ENCODE measurements at regions not wholly inside any gene's neighbourhood (a gene's known extent, or its start where the extent isn't known, plus 50 kb on each side); places are given as distances from the start of the nearest gene placed in this dataset.

DNA sequence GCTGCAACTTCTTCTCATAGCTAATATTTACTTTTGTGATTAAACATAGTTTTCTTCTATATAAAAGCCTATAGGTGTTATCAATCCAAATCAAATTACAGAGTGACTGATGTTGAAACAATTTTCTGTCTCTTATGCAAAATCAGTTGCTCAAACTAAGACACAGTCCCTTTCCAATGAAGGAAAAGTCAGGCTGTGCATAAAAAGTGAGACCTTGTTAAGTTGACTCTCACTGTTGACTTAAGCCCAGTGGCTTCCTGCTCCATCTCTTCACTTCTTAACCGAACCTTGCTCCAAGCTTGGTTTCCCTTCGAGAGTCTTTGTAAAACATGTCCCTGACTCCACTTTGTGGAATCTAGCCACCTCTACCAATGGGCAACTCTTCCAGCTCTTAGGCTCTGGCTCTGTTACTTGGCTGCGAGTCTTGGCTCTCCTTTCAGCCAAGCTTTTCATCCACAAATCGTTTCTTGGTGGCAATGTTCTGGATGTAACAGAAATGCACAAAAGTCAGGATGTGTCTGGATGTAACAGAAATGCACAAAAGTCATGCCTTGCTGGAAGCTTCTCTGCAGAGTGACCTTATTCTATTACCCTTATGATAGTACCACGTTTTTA is 118.9 kb downstream of the LIG4 start:
- no peaks in the 10 kb centered on the region for H3K27me3 ChIP-seq (replicated peaks; ENCODE audit: insufficient read depth)
- ATAC-seq (ENCODE audit: insufficient number of reproducible peaks, low FRiP score, low read depth) (no peak), DNase-seq (ENCODE audit: low spot score) (no peak)
- H3K36me3 ChIP-seq, result no peaks in the 10 kb centered on the region
- no peaks in the 10 kb centered on the region for H3K4me1 ChIP-seq (ENCODE audit: control insufficient read depth in 1 of 2, low read depth in 2 of 2)
- no peak overlapping the region for H3K4me3 ChIP-seq
- H3K9me3 ChIP-seq, result no peaks in the 10 kb centered on the region
- no peak overlapping the region for H3K27ac ChIP-seq
- TF ChIP-seq, protein P1, sequence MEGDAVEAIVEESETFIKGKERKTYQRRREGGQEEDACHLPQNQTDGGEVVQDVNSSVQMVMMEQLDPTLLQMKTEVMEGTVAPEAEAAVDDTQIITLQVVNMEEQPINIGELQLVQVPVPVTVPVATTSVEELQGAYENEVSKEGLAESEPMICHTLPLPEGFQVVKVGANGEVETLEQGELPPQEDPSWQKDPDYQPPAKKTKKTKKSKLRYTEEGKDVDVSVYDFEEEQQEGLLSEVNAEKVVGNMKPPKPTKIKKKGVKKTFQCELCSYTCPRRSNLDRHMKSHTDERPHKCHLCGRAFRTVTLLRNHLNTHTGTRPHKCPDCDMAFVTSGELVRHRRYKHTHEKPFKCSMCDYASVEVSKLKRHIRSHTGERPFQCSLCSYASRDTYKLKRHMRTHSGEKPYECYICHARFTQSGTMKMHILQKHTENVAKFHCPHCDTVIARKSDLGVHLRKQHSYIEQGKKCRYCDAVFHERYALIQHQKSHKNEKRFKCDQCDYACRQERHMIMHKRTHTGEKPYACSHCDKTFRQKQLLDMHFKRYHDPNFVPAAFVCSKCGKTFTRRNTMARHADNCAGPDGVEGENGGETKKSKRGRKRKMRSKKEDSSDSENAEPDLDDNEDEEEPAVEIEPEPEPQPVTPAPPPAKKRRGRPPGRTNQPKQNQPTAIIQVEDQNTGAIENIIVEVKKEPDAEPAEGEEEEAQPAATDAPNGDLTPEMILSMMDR (IDR thresholded peaks at IDR 0.05), result no peak

DNA sequence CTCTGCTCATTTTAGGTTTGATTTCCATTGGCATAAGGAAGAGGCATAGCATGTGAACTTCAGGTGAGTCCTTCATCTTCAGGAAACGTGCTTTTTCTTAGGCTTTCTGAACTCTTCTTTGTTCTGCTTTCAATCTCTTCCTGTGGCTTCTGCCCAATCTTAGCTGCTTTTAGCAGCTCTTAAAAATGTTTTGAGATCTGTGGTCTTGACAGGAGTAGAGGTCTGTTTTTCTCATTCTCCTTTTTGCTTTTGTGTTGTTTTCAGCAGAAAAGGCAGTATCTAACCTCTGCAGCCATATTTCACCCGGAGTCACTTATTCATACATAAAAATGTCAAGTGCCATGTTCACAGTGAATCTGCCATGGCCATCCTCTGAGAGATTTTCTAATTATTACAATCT is 120.3 kb downstream of the LIG4 start:
- Histone ChIP-seq H3K27ac (no peak overlapping the region), H3K36me3 (no peaks in the 10 kb centered on the region), H3K4me3 (no peak overlapping the region), H3K4me1 (ENCODE audit: control insufficient read depth in 1 of 2, low read depth in 2 of 2) (no peaks in the 10 kb centered on the region), H3K27me3 (replicated peaks; ENCODE audit: insufficient read depth) (no peaks in the 10 kb centered on the region), H3K9me3 (no peaks in the 10 kb centered on the region)
- TF ChIP-seq, protein P1 (IDR thresholded peaks at IDR 0.05), result no peak
- DNase-seq (ENCODE audit: low spot score), result no peak
- ATAC-seq (ENCODE audit: insufficient number of reproducible peaks, low FRiP score, low read depth), result no peak

DNA sequence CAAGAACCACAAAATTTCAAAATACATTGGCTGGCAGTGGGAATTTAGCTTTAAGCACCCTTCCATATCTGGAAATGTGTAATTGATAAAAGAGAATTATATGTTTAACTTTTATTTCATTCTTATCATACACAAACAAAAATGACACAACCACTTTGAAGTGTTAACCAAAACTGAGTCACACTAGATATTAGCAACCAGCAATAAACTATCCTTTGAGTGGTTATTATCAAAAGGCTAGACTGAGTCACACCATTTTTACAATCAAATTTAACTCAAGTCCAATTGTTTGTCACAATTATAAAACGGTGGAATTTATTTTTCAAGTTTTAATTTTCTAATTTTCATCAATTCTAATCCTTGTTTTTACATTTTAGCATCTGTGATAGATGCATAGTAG is 121.7 kb downstream of the LIG4 start:
- TF ChIP-seq, protein P1 (IDR thresholded peaks at IDR 0.05), result no peak
- no peak overlapping the region for H3K27ac ChIP-seq
- DNase-seq (ENCODE audit: low spot score) (no peak), ATAC-seq (ENCODE audit: insufficient number of reproducible peaks, low FRiP score, low read depth) (no peak)
- no peaks in the 10 kb centered on the region for H3K4me1 ChIP-seq (ENCODE audit: control insufficient read depth in 1 of 2, low read depth in 2 of 2)
- H3K4me3 ChIP-seq, result no peak overlapping the region
- no peaks in the 10 kb centered on the region for H3K9me3 ChIP-seq
- no peaks in the 10 kb centered on the region for H3K27me3 ChIP-seq (replicated peaks; ENCODE audit: insufficient read depth)
- H3K36me3 ChIP-seq, result no peaks in the 10 kb centered on the region

DNA sequence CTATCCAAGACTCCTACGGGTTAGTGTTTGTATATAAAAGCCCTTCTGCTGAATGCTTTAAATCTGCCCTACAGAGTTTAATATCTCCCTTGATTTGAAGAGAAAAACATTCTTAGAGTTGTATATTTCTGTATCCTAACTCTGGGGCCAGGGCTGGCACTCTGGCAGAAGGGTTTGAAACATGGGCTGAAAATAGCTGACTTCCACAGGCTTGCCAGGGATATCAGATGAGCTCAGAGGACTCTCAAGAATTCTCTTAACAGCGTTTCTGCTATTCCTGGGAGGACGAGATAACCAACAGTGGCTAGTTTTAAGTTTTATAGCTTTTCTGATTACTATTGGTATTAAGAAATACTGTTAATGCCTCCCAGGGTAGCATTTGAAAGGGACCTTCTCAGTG is 127.5 kb downstream of the LIG4 start:
- ATAC-seq (ENCODE audit: insufficient number of reproducible peaks, low FRiP score, low read depth), result no peak
- Histone ChIP-seq H3K27me3 (replicated peaks; ENCODE audit: insufficient read depth) (no peaks in the 10 kb centered on the region), H3K4me1 (ENCODE audit: control insufficient read depth in 1 of 2, low read depth in 2 of 2) (no peaks in the 10 kb centered on the region), H3K27ac (no peak overlapping the region), H3K4me3 (no peak overlapping the region), H3K9me3 (no peaks in the 10 kb centered on the region), H3K36me3 (no peaks in the 10 kb centered on the region)
- DNase-seq (ENCODE audit: low spot score), result no peak
- TF ChIP-seq, protein P1 (IDR thresholded peaks at IDR 0.05), result no peak

DNA sequence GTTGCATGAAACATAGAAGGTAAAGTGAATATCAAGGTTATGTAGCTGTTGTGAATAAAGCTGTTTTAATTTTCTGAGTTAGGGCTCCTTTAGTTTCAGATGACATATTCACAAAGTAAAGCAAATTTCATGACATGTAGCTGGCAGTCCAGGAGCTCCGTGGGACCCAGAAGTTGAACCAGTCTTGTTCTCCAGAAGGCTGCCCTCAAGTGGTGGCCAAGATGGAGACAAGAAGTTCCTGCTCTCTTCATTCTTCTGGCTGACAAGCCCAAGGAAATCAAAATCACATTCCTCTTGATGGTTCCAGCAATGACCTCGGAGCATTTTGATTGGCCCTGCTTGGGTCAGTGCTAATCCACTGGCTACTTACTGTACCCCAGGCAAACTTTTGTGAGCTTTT is 128.7 kb downstream of the LIG4 start:
- no peak for ATAC-seq (ENCODE audit: insufficient number of reproducible peaks, low FRiP score, low read depth)
- H3K36me3 ChIP-seq, result no peaks in the 10 kb centered on the region
- H3K27me3 ChIP-seq (replicated peaks; ENCODE audit: insufficient read depth), result no peaks in the 10 kb centered on the region
- TF ChIP-seq, protein P1 (IDR thresholded peaks at IDR 0.05), result no peak
- no peak for DNase-seq (ENCODE audit: low spot score)
- H3K4me3 ChIP-seq, result no peak overlapping the region
- H3K27ac ChIP-seq, result no peak overlapping the region
- no peaks in the 10 kb centered on the region for H3K4me1 ChIP-seq (ENCODE audit: control insufficient read depth in 1 of 2, low read depth in 2 of 2)
- H3K9me3 ChIP-seq, result no peaks in the 10 kb centered on the region
